ENCODE measurements at regions not wholly inside any gene's neighbourhood (a gene's known extent, or its start where the extent isn't known, plus 50 kb on each side); places are given as distances from the start of the nearest gene placed in this dataset.

DNA sequence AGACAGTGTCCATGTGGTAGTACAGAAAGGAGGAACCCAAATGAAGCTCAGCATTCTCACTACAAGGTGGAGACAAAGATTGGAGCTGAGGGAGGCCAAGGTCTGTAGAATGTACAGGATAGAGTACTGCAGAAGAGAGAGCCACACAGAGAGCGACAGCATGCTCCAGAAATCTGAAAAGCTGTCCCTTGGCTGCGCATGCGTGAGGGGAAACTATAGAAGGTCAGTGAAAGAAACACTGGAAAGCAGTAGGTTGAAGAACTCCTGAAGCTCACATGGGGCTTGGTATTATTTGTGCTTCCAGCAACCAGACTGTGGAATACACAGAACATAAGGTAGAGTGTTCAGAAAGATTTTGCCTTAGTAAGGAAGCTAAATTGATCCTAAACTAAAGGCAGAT, 142.5 kb downstream of the TXNL1 start:
- Histone ChIP-seq H2AFZ (ENCODE audit: low read depth, low read length) (no peak overlapping the region), H3K4me2 (ENCODE audit: insufficient read depth, low read length) (no peak overlapping the region), H4K20me1 (replicated peaks; ENCODE audit: control insufficient read depth, insufficient read depth, low read length) (no peaks in the 10 kb centered on the region), H3K27me3 (ENCODE audit: control insufficient read depth in 2 of 2, insufficient read depth in 2 of 2, low read length in 2 of 2) (no peaks in the 10 kb centered on the region; a peak in 1 of 5 replicates), H3K27ac (ENCODE audit: extremely low read depth, low read depth, low read length) (no peak overlapping the region), H3K4me1 (replicated peaks in 1 of 2; ENCODE audit: control insufficient read depth in 2 of 2, insufficient read depth in 2 of 2, low read length in 2 of 2) (no peaks in the 10 kb centered on the region), H3K9ac (ENCODE audit: insufficient read depth in 1 of 2, low read depth in 2 of 2, low read length in 2 of 2) (no peak overlapping the region), H3K36me3 (ENCODE audit: control insufficient read depth, insufficient read depth, low read length) (no peaks in the 10 kb centered on the region), H3K4me3 (no peak overlapping the region), H3K9me1 (ENCODE audit: control insufficient read depth, insufficient read depth, low read length) (no peaks in the 10 kb centered on the region), H3K79me2 (ENCODE audit: control insufficient read depth, insufficient read depth, low read length) (no peaks in the 10 kb centered on the region), H3K9me3 (replicated peaks; ENCODE audit: control insufficient read depth, insufficient read depth, low read depth, low read length) (no peaks in the 10 kb centered on the region)
- 4% methylated on average over 3 of the region's 3 CpGs for WGBS (ENCODE audit: insufficient coverage, low coverage, missing lambda C conversion rate)
- CTCF ChIA-PET (ENCODE audit: low intra/inter-chr PET ratio), result no interaction called here
- intact Hi-C loops (cut with micrococcal nuclease) (no loop called here), in situ Hi-C loops (cut with MboI) (no loop called here)
- no peak for TF ChIP-seq KLF10 (CRISPR knock-in tag; IDR thresholded peaks at IDR 0.05)
- peak; percentile 83 to 85 for TF ChIP-seq NRF1 (conservative IDR thresholded peaks at IDR 0.05 in 1 of 2, IDR thresholded peaks at IDR 0.05 in 1 of 2)
- TF ChIP-seq ZNF140 (CRISPR knock-in tag; IDR thresholded peaks at IDR 0.05), result no peak
- no TSS peak for BruUV-seq (replicated peaks)
- FAIRE-seq, result no peak
- POLR2A ChIA-PET, result no interaction called here
- no peak for ATAC-seq
- no peak for DNase-seq (ENCODE audit: extremely low read depth in 1 of 4, low spot score in 3 of 4)

GRCh38 chr18:56493531-56493930, 144.9 kb downstream of the TXNL1 start:
- in situ Hi-C loops (cut with MboI) (no loop called here), intact Hi-C loops (cut with micrococcal nuclease) (no loop called here)
- ChIA-PET POLR2A (no interaction called here), CTCF (ENCODE audit: low intra/inter-chr PET ratio) (no interaction called here)
- H3K79me2 ChIP-seq (ENCODE audit: control insufficient read depth, insufficient read depth, low read length), result no peaks in the 10 kb centered on the region
- no peaks in the 10 kb centered on the region for H3K9me1 ChIP-seq (ENCODE audit: control insufficient read depth, insufficient read depth, low read length)
- no peaks in the 10 kb centered on the region; a peak in 1 of 5 replicates for H3K4me1 ChIP-seq (replicated peaks in 1 of 2; ENCODE audit: control insufficient read depth in 2 of 2, insufficient read depth in 2 of 2, low read length in 2 of 2)
- TF ChIP-seq PTTG1 (tag; IDR thresholded peaks at IDR 0.05; ENCODE audit: low read depth), result no peak
- no peak for TF ChIP-seq PBX2 (CRISPR knock-in tag; IDR thresholded peaks at IDR 0.05; ENCODE audit: low read depth)
- TF ChIP-seq PBX2 (tag; conservative IDR thresholded peaks at IDR 0.05; ENCODE audit: low read depth), result no peak
- TF ChIP-seq LEF1 (IDR thresholded peaks at IDR 0.05), result no peak
- H3K27me3 ChIP-seq (ENCODE audit: control insufficient read depth in 2 of 2, insufficient read depth in 2 of 2, low read length in 2 of 2), result no peaks in the 10 kb centered on the region
- H3K9ac ChIP-seq (ENCODE audit: insufficient read depth in 1 of 2, low read depth in 2 of 2, low read length in 2 of 2), result no peak overlapping the region
- no TSS peak for BruUV-seq (replicated peaks)
- no peak for DNase-seq (ENCODE audit: extremely low read depth in 1 of 4, low spot score in 3 of 4)
- H3K36me3 ChIP-seq (ENCODE audit: control insufficient read depth, insufficient read depth, low read length), result no peaks in the 10 kb centered on the region
- H3K9me3 ChIP-seq (replicated peaks; ENCODE audit: control insufficient read depth, insufficient read depth, low read depth, low read length), result no peaks in the 10 kb centered on the region
- H3K4me3 ChIP-seq, result no peak overlapping the region
- H2AFZ ChIP-seq (ENCODE audit: low read depth, low read length), result no peak overlapping the region
- no peak for FAIRE-seq
- H4K20me1 ChIP-seq (replicated peaks; ENCODE audit: control insufficient read depth, insufficient read depth, low read length), result no peaks in the 10 kb centered on the region
- no peak overlapping the region for H3K27ac ChIP-seq (ENCODE audit: extremely low read depth, low read depth, low read length)
- H3K4me2 ChIP-seq (ENCODE audit: insufficient read depth, low read length), result no peak overlapping the region
- WGBS (ENCODE audit: insufficient coverage, low coverage, missing lambda C conversion rate), result 0% methylated on average over 6 of the region's 6 CpGs
- ATAC-seq, result no peak
